ENCODE measurements at regions not wholly inside any gene's neighbourhood (a gene's known extent, or its start where the extent isn't known, plus 50 kb on each side); places are given as distances from the start of the nearest gene placed in this dataset.

GRCh38 chr4:155532373-155533085 is 134.1 kb upstream of the GUCY1A1 start:
- ATAC-seq (no peak), DNase-seq (ENCODE audit: low spot score) (no peak)
- Histone ChIP-seq H3K27ac (ENCODE audit: low read depth) (no peak overlapping the region), H3K36me3 (ENCODE audit: insufficient read depth) (no peaks in the 10 kb centered on the region), H3K4me3 (no peak overlapping the region), H3F3A (replicated peaks; ENCODE audit: low read depth) (no peaks in the 10 kb centered on the region), H3K9me2 (ENCODE audit: insufficient read depth) (no peaks in the 10 kb centered on the region), H3K27me3 (ENCODE audit: insufficient read depth) (no peaks in the 10 kb centered on the region), H4K20me1 (replicated peaks; ENCODE audit: insufficient read depth) (no peaks in the 10 kb centered on the region), H3K4me2 (no peak overlapping the region), H3K4me1 (ENCODE audit: insufficient read depth) (no peaks in the 10 kb centered on the region), H3K79me2 (replicated peaks; ENCODE audit: insufficient read depth) (no peaks in the 10 kb centered on the region), H2AFZ (no peak overlapping the region)
- no peak overlapping the region for H3K27ac Mint-ChIP-seq
- H3K4me3 Mint-ChIP-seq = no peak overlapping the region
- H3K36me3 Mint-ChIP-seq (ENCODE audit: low read depth) = no peaks in the 10 kb centered on the region
- no peaks in the 10 kb centered on the region; the same call in 2 of the 3 replicates for H3K4me1 Mint-ChIP-seq
- no peaks in the 10 kb centered on the region for H3K9me3 Mint-ChIP-seq
- H3K27me3 Mint-ChIP-seq (ENCODE audit: insufficient read depth, low read depth, poor library complexity) = no peaks in the 10 kb centered on the region
- TF ChIP-seq, protein P1, sequence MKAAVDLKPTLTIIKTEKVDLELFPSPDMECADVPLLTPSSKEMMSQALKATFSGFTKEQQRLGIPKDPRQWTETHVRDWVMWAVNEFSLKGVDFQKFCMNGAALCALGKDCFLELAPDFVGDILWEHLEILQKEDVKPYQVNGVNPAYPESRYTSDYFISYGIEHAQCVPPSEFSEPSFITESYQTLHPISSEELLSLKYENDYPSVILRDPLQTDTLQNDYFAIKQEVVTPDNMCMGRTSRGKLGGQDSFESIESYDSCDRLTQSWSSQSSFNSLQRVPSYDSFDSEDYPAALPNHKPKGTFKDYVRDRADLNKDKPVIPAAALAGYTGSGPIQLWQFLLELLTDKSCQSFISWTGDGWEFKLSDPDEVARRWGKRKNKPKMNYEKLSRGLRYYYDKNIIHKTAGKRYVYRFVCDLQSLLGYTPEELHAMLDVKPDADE (IDR thresholded peaks at IDR 0.05) = no peak
- TF ChIP-seq, protein P2, sequence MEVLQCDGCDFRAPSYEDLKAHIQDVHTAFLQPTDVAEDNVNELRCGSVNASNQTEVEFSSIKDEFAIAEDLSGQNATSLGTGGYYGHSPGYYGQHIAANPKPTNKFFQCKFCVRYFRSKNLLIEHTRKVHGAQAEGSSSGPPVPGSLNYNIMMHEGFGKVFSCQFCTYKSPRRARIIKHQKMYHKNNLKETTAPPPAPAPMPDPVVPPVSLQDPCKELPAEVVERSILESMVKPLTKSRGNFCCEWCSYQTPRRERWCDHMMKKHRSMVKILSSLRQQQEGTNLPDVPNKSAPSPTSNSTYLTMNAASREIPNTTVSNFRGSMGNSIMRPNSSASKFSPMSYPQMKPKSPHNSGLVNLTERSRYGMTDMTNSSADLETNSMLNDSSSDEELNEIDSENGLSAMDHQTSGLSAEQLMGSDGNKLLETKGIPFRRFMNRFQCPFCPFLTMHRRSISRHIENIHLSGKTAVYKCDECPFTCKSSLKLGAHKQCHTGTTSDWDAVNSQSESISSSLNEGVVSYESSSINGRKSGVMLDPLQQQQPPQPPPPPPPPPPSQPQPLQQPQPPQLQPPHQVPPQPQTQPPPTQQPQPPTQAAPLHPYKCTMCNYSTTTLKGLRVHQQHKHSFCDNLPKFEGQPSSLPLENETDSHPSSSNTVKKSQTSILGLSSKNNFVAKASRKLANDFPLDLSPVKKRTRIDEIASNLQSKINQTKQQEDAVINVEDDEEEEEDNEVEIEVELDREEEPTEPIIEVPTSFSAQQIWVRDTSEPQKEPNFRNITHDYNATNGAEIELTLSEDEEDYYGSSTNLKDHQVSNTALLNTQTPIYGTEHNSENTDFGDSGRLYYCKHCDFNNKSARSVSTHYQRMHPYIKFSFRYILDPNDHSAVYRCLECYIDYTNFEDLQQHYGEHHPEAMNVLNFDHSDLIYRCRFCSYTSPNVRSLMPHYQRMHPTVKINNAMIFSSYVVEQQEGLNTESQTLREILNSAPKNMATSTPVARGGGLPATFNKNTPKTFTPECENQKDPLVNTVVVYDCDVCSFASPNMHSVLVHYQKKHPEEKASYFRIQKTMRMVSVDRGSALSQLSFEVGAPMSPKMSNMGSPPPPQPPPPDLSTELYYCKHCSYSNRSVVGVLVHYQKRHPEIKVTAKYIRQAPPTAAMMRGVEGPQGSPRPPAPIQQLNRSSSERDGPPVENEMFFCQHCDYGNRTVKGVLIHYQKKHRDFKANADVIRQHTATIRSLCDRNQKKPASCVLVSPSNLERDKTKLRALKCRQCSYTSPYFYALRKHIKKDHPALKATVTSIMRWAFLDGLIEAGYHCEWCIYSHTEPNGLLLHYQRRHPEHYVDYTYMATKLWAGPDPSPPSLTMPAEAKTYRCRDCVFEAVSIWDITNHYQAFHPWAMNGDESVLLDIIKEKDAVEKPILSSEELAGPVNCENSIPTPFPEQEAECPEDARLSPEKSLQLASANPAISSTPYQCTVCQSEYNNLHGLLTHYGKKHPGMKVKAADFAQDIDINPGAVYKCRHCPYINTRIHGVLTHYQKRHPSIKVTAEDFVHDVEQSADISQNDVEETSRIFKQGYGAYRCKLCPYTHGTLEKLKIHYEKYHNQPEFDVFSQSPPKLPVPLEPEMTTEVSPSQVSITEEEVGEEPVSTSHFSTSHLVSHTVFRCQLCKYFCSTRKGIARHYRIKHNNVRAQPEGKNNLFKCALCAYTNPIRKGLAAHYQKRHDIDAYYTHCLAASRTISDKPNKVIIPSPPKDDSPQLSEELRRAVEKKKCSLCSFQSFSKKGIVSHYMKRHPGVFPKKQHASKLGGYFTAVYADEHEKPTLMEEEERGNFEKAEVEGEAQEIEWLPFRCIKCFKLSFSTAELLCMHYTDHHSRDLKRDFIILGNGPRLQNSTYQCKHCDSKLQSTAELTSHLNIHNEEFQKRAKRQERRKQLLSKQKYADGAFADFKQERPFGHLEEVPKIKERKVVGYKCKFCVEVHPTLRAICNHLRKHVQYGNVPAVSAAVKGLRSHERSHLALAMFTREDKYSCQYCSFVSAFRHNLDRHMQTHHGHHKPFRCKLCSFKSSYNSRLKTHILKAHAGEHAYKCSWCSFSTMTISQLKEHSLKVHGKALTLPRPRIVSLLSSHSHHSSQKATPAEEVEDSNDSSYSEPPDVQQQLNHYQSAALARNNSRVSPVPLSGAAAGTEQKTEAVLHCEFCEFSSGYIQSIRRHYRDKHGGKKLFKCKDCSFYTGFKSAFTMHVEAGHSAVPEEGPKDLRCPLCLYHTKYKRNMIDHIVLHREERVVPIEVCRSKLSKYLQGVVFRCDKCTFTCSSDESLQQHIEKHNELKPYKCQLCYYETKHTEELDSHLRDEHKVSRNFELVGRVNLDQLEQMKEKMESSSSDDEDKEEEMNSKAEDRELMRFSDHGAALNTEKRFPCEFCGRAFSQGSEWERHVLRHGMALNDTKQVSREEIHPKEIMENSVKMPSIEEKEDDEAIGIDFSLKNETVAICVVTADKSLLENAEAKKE (CRISPR knock-in tag; IDR thresholded peaks at IDR 0.05) = no peak
- TF ChIP-seq ZNF331 (CRISPR knock-in tag; IDR thresholded peaks at IDR 0.05; ENCODE audit: low read depth) (no peak), ZNF114 (CRISPR knock-in tag; IDR thresholded peaks at IDR 0.05) (no peak), NANOG (IDR thresholded peaks at IDR 0.05; ENCODE audit: borderline replicate concordance) (no peak)

Data from GM23338 (cell line).